Liver (tissue), 3 donors: ENCODE measurements at regions not wholly inside any gene's neighbourhood (a gene's known extent, or its start where the extent isn't known, plus 50 kb on each side); places are given as distances from the start of the nearest gene placed in this dataset.
A peak's percentile ranks its signal among the peaks of the same experiment; 100 is the strongest.

Source experiments
- CTCF ChIP-seq: fragments of 150-350 bp; IDR thresholded peaks from 2 replicates; pipeline ENCODE4 v1.5.1; 2017; ENCODE audit warnings: improper control_type of control experiment, low read depth, low read length; ENCODE audit not compliant: missing input control
- GABPA ChIP-seq, 2 donors: IDR thresholded peaks in 1 of 2; conservative IDR thresholded peaks in 1 of 2; 2 replicates each; pipeline ENCODE4 v1.6.1; 2016; ENCODE audit warnings: antibody characterized with exemption in 2 of 2, mild to moderate bottlenecking in 1 of 2, moderate library complexity in 1 of 2
- JUND ChIP-seq, 2 donors: IDR thresholded peaks; 2 replicates each; pipeline ENCODE4 v1.6.1; 2016; ENCODE audit warnings: antibody characterized with exemption in 2 of 2
- RAD21 ChIP-seq, 2 donors: IDR thresholded peaks; 2 replicates each; pipeline ENCODE4 v1.6.1; 2016; ENCODE audit warnings: antibody characterized with exemption in 2 of 2, mild to moderate bottlenecking in 2 of 2
- SP1 ChIP-seq: IDR thresholded peaks from 2 replicates; pipeline ENCODE4 v1.6.1; 2018; ENCODE audit warnings: antibody characterized with exemption, mild to moderate bottlenecking
- YY1 ChIP-seq: IDR thresholded peaks from 2 replicates; pipeline ENCODE4 v1.6.1; 2016; ENCODE audit warnings: antibody characterized with exemption, mild to moderate bottlenecking
- ZBTB33 ChIP-seq: IDR thresholded peaks from 2 replicates; pipeline ENCODE4 v1.6.1; 2016; ENCODE audit warnings: antibody characterized with exemption
- TF ChIP-seq, protein P1 (sequence below): IDR thresholded peaks from 2 replicates; pipeline ENCODE4 v1.6.1; 2016; ENCODE audit warnings: antibody characterized with exemption
- donor health status: healthy.
- donor health status: healthy.

DNA sequence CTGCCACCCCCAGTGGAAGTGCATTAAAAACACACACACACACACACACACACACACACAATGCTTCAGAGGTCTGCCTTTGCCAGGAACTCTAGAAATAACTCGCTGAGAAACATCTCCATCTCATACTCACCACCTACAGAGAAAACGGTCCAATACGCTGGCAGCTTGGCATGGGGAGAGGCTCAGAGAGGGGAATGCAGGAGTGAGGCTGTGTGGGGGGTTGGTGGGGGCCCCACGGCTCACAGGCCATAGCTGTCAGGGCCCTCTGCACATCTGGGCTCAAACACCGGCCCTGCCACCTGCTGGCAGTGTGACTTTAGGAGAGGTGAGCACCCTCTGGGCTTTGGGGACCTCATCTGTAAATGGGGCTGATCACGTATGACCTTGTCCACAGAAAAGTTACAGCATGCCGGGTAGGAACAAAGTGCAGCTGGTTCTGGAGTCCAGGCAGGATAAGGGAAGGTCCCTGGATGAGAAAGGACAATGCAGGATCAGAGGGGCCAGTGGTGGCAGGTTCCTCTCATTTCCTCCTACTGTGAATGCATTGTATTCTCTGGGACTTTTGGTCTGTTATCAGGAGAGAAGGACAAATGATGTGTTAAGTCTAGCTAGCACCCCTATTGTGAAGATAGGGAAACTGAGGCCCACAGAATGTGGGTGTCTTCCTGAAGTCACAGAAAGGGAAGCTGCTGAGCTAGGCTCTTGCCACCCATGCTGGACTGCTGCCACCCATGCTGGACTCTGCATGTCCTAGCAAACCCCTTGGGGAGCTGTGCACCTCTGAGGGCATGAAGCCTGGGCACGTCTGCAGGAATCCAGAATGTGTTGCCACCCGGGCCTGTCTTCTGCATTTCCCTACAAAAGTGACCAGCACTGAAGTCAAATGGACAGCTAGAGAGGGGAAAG, 404.6 kb downstream of the RPS24 start:
- TF ChIP-seq JUND (IDR thresholded peaks at IDR 0.05) = no peak
- TF ChIP-seq RAD21 (IDR thresholded peaks at IDR 0.05) = peak in 1 of 2 donors; percentile 37
- TF ChIP-seq, protein P1, sequence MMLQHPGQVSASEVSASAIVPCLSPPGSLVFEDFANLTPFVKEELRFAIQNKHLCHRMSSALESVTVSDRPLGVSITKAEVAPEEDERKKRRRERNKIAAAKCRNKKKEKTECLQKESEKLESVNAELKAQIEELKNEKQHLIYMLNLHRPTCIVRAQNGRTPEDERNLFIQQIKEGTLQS = no peak
- TF ChIP-seq CTCF = peak; percentile 10
- TF ChIP-seq GABPA (IDR thresholded peaks at IDR 0.05 in 1 of 2, conservative IDR thresholded peaks at IDR 0.05 in 1 of 2) = no peak
- TF ChIP-seq YY1 = no peak
- no peak for TF ChIP-seq SP1
- no peak for TF ChIP-seq ZBTB33
